ENCODE measurements at regions not wholly inside any gene's neighbourhood (a gene's known extent, or its start where the extent isn't known, plus 50 kb on each side); places are given as distances from the start of the nearest gene placed in this dataset.

GRCh38 chr5:154567155-154567554 lies 89.1 kb upstream of the HAND1 start:
- BruUV-seq (replicated peaks): no TSS peak
- H3K27me3 ChIP-seq (ENCODE audit: low read length): peaks cover 18% of the 10 kb centered on the region
- intact Hi-C loops (cut with micrococcal nuclease): no loop called here
- no peak overlapping the region for H3K27ac ChIP-seq (ENCODE audit: low read length)
- ChIA-PET CTCF (no interaction called here), POLR2A (ENCODE audit: unreplicated experiment) (no interaction called here)
- no peaks in the 10 kb centered on the region for H3K79me2 ChIP-seq (ENCODE audit: low read length)
- no peak for TF ChIP-seq CTCF (conservative IDR thresholded peaks at IDR 0.05; ENCODE audit: low read depth, low read length)
- no peak for TF ChIP-seq EZH2 (IDR thresholded peaks at IDR 0.05; ENCODE audit: low read length, unreplicated experiment)
- no peak for TF ChIP-seq EZH2phosphoT487 (IDR thresholded peaks at IDR 0.05; ENCODE audit: borderline replicate concordance, low read length)
- no peaks in the 10 kb centered on the region for H3K9me2 ChIP-seq (replicated peaks; ENCODE audit: low read length)
- no peaks in the 10 kb centered on the region for H3K4me1 ChIP-seq (ENCODE audit: insufficient read depth, low read length)
- H3F3A ChIP-seq (ENCODE audit: low read length, unreplicated experiment): no peaks in the 10 kb centered on the region
- no peaks in the 10 kb centered on the region for H3K36me3 ChIP-seq (ENCODE audit: low read depth, low read length)
- H4K20me1 ChIP-seq (ENCODE audit: low read length): no peaks in the 10 kb centered on the region
- H3K4me2 ChIP-seq (ENCODE audit: low read length): no peak overlapping the region
- no peak overlapping the region for H2AFZ ChIP-seq (ENCODE audit: low read length)
- ATAC-seq (no peak), DNase-seq (no peak)
- H3K9me3 ChIP-seq (ENCODE audit: low read length): no peaks in the 10 kb centered on the region
- H3K4me3 ChIP-seq (ENCODE audit: low read length): no peak overlapping the region
- no peak overlapping the region for H3K9ac ChIP-seq (ENCODE audit: low read length)

- no TSS peak for BruUV-seq (replicated peaks)
- no peaks in the 10 kb centered on the region for H3K36me3 ChIP-seq (ENCODE audit: low read depth, low read length)
- H3K4me2 ChIP-seq (ENCODE audit: low read length): no peak overlapping the region
- no peak overlapping the region for H3K9ac ChIP-seq (ENCODE audit: low read length)
- H3K4me1 ChIP-seq (ENCODE audit: insufficient read depth, low read length): no peaks in the 10 kb centered on the region
- no peaks in the 10 kb centered on the region for H3F3A ChIP-seq (ENCODE audit: low read length, unreplicated experiment)
- POLR2A ChIA-PET (ENCODE audit: unreplicated experiment): no interaction called here
- H3K4me3 ChIP-seq (ENCODE audit: low read length): no peak overlapping the region
- no peaks in the 10 kb centered on the region for H3K79me2 ChIP-seq (ENCODE audit: low read length)
- DNase-seq: no peak
- intact Hi-C loops (cut with micrococcal nuclease): no loop called here
- H3K9me2 ChIP-seq (replicated peaks; ENCODE audit: low read length): no peaks in the 10 kb centered on the region
- no peak overlapping the region for H2AFZ ChIP-seq (ENCODE audit: low read length)
- CTCF ChIA-PET: no interaction called here
- H3K27ac ChIP-seq (ENCODE audit: low read length): no peak overlapping the region
- peaks cover 18% of the 10 kb centered on the region for H3K27me3 ChIP-seq (ENCODE audit: low read length)
- ATAC-seq: no peak
- no peak for TF ChIP-seq EZH2phosphoT487 (IDR thresholded peaks at IDR 0.05; ENCODE audit: borderline replicate concordance, low read length)
- no peak for TF ChIP-seq EZH2 (IDR thresholded peaks at IDR 0.05; ENCODE audit: low read length, unreplicated experiment)
- TF ChIP-seq CTCF (conservative IDR thresholded peaks at IDR 0.05; ENCODE audit: low read depth, low read length): no peak
- no peaks in the 10 kb centered on the region for H3K9me3 ChIP-seq (ENCODE audit: low read length)
- no peaks in the 10 kb centered on the region for H4K20me1 ChIP-seq (ENCODE audit: low read length)
Observed at GRCh38 chr5:154566146-154566680, 88.2 kb upstream of the HAND1 start.

GRCh38 chr5:154565123-154565522 lies 87.1 kb upstream of the HAND1 start:
- H3K27ac ChIP-seq (ENCODE audit: low read length): no peak overlapping the region
- H3K4me2 ChIP-seq (ENCODE audit: low read length): no peak overlapping the region
- ATAC-seq (no peak), DNase-seq (no peak)
- H3K9ac ChIP-seq (ENCODE audit: low read length): no peak overlapping the region
- no peak overlapping the region for H2AFZ ChIP-seq (ENCODE audit: low read length)
- peaks cover 19% of the 10 kb centered on the region for H3K27me3 ChIP-seq (ENCODE audit: low read length)
- no peaks in the 10 kb centered on the region for H3F3A ChIP-seq (ENCODE audit: low read length, unreplicated experiment)
- H3K4me1 ChIP-seq (ENCODE audit: insufficient read depth, low read length): no peaks in the 10 kb centered on the region
- BruUV-seq (replicated peaks): no TSS peak
- TF ChIP-seq CTCF (conservative IDR thresholded peaks at IDR 0.05; ENCODE audit: low read depth, low read length) (no peak), EZH2 (IDR thresholded peaks at IDR 0.05; ENCODE audit: low read length, unreplicated experiment) (no peak), EZH2phosphoT487 (IDR thresholded peaks at IDR 0.05; ENCODE audit: borderline replicate concordance, low read length) (no peak)
- no peaks in the 10 kb centered on the region for H4K20me1 ChIP-seq (ENCODE audit: low read length)
- H3K9me3 ChIP-seq (ENCODE audit: low read length): no peaks in the 10 kb centered on the region
- H3K4me3 ChIP-seq (ENCODE audit: low read length): no peak overlapping the region
- H3K79me2 ChIP-seq (ENCODE audit: low read length): no peaks in the 10 kb centered on the region
- POLR2A ChIA-PET (ENCODE audit: unreplicated experiment): no interaction called here
- no peaks in the 10 kb centered on the region for H3K9me2 ChIP-seq (replicated peaks; ENCODE audit: low read length)
- CTCF ChIA-PET: no interaction called here
- no peaks in the 10 kb centered on the region for H3K36me3 ChIP-seq (ENCODE audit: low read depth, low read length)
- intact Hi-C loops (cut with micrococcal nuclease): no loop called here
